Smooth muscle cell of the brain vasculature (primary cell): ENCODE measurements at regions not wholly inside any gene's neighbourhood (a gene's known extent, or its start where the extent isn't known, plus 50 kb on each side); places are given as distances from the start of the nearest gene placed in this dataset.
"Not testable (repeated sequence)": the region's sequence is repeated elsewhere in the genome, so short reads cannot be mapped to it uniquely, and the experiment has no call there.

Experiments
- DNase-seq: peaks from one replicate; pipeline ENCODE4 v3.0.0-alpha.2; 2012; ENCODE audit warnings: low read depth, low spot score

- no peak for DNase-seq
These were observed 117.5 kb upstream of the MEIS1 start for GRCh38 chr2:66317268-66317890.

GRCh38 chr2:66306483-66306882, 128.4 kb upstream of the MEIS1 start:
- DNase-seq = no peak

GRCh38 chr2:66305718-66306117, 129.2 kb upstream of the MEIS1 start:
- no peak for DNase-seq

- DNase-seq = no peak
These were observed 131.5 kb upstream of the MEIS1 start for GRCh38 chr2:66303471-66303870.

GRCh38 chr2:66301767-66302140, 133.2 kb upstream of the MEIS1 start:
- no peak for DNase-seq

- DNase-seq = no peak
These were observed 133.7 kb upstream of the MEIS1 start for GRCh38 chr2:66301022-66301766.

- DNase-seq = no peak
These were observed 151.1 kb upstream of the MEIS1 start for GRCh38 chr2:66283787-66284186.

- DNase-seq = no peak
These were observed 152.9 kb upstream of the MEIS1 start for GRCh38 chr2:66281980-66282379.

GRCh38 chr2:66279024-66279423, 155.9 kb upstream of the MEIS1 start:
- DNase-seq = no peak

GRCh38 chr2:66275984-66276383, 158.9 kb upstream of the MEIS1 start:
- DNase-seq = no peak

GRCh38 chr2:66273933-66274490, 160.9 kb upstream of the MEIS1 start:
- DNase-seq = no peak

- DNase-seq = no peak
These were observed 162.2 kb upstream of the MEIS1 start for GRCh38 chr2:66272751-66273150.

GRCh38 chr2:66271777-66272176, 163.1 kb upstream of the MEIS1 start:
- DNase-seq = no peak

- no peak for DNase-seq
These were observed 164.7 kb upstream of the MEIS1 start for GRCh38 chr2:66270247-66270646.

- no peak for DNase-seq
These were observed 165.8 kb upstream of the MEIS1 start for GRCh38 chr2:66269166-66269565.

GRCh38 chr2:66268756-66269155, 166.2 kb upstream of the MEIS1 start:
- no peak for DNase-seq

GRCh38 chr2:66264354-66264753, 170.6 kb upstream of the MEIS1 start:
- no peak for DNase-seq

- no peak for DNase-seq
These were observed 179.1 kb upstream of the MEIS1 start for GRCh38 chr2:66255867-66256266.

- no peak for DNase-seq
These were observed 179.8 kb upstream of the MEIS1 start for GRCh38 chr2:66255136-66255535.

- DNase-seq = no peak
These were observed 181.9 kb upstream of the MEIS1 start for GRCh38 chr2:66253066-66253465.

- no peak for DNase-seq
These were observed 182.8 kb upstream of the MEIS1 start for GRCh38 chr2:66252109-66252508.

GRCh38 chr2:66251573-66251972, 183.4 kb upstream of the MEIS1 start:
- no peak for DNase-seq

- not testable (repeated sequence) for DNase-seq
These were observed 185.8 kb upstream of the MEIS1 start for GRCh38 chr2:66249089-66249488.
